RPMI7951 (cell line): ENCODE measurements at regions not wholly inside any gene's neighbourhood (a gene's known extent, or its start where the extent isn't known, plus 50 kb on each side); places are given as distances from the start of the nearest gene placed in this dataset.
"Not testable (repeated sequence)": the region's sequence is repeated elsewhere in the genome, so short reads cannot be mapped to it uniquely, and the experiment has no call there.

Source experiments
- DNase-seq: peaks from one replicate; pipeline ENCODE4 v3.0.0-alpha.2; 2012; ENCODE audit warnings: low read depth

GRCh38 chr13:111501596-111502535 lies 181.4 kb downstream of the TEX29 start:
- not testable (repeated sequence) for DNase-seq

GRCh38 chr13:111502957-111503356 lies 182.5 kb downstream of the TEX29 start:
- no peak for DNase-seq

- DNase-seq, result no peak
These were observed 182.9 kb downstream of the TEX29 start for GRCh38 chr13:111503376-111503775.

- DNase-seq, result no peak
These were observed 183.7 kb downstream of the TEX29 start for GRCh38 chr13:111503905-111504695.

- DNase-seq, result no peak
These were observed 184.8 kb downstream of the TEX29 start for GRCh38 chr13:111505175-111505777.

GRCh38 chr13:111506125-111506524 lies 185.7 kb downstream of the TEX29 start:
- no peak for DNase-seq

- DNase-seq, result no peak
These were observed 186.2 kb downstream of the TEX29 start for GRCh38 chr13:111506621-111507020.

GRCh38 chr13:111508164-111508870 lies 187.9 kb downstream of the TEX29 start:
- no peak for DNase-seq

GRCh38 chr13:111508902-111509509 lies 188.6 kb downstream of the TEX29 start:
- DNase-seq, result no peak

GRCh38 chr13:111510502-111511218 lies 190.2 kb downstream of the TEX29 start:
- DNase-seq, result no peak

- no peak for DNase-seq
These were observed 190.8 kb downstream of the TEX29 start for GRCh38 chr13:111511219-111511732.

- DNase-seq, result no peak
These were observed 191.5 kb downstream of the TEX29 start for GRCh38 chr13:111511805-111512504.

GRCh38 chr13:111512707-111513106 lies 192.3 kb downstream of the TEX29 start:
- DNase-seq, result no peak

- DNase-seq, result no peak
These were observed 193.5 kb downstream of the TEX29 start for GRCh38 chr13:111513766-111514609.

- no peak for DNase-seq
These were observed 194.3 kb downstream of the TEX29 start for GRCh38 chr13:111514610-111515306.

- no peak for DNase-seq
These were observed 194.8 kb downstream of the TEX29 start for GRCh38 chr13:111515307-111515617.

- no peak for DNase-seq
These were observed 195.2 kb downstream of the TEX29 start for GRCh38 chr13:111515635-111516034.
